Transverse colon (tissue), 4 donors: ENCODE measurements at regions not wholly inside any gene's neighbourhood (a gene's known extent, or its start where the extent isn't known, plus 50 kb on each side); places are given as distances from the start of the nearest gene placed in this dataset.

Experiments
- DNase-seq: peaks from one replicate; pipeline ENCODE4 v3.0.0-alpha.2; 2019
- H3K27ac ChIP-seq, 4 donors: fragments of 200-600 bp; sonication (generic); 2 replicates each; pipeline ENCODE4 v1.5.1; 2016 to 2018; ENCODE audit warnings: inconsistent platforms in 4 of 4
- H3K27me3 ChIP-seq: fragments of 200-600 bp; sonication (generic); 2 replicates; pipeline ENCODE4 v1.5.1; 2017; ENCODE audit warnings: inconsistent platforms
- H3K36me3 ChIP-seq, 4 donors: fragments of 200-600 bp; sonication (generic); 2 replicates each; pipeline ENCODE4 v1.5.1; 2017 to 2019; ENCODE audit warnings: inconsistent platforms in 4 of 4
- H3K4me1 ChIP-seq, 4 donors: fragments of 200-600 bp; sonication (generic); 2 replicates each; pipeline ENCODE4 v1.5.1; 2017 to 2020; ENCODE audit warnings: inconsistent platforms in 4 of 4
- H3K4me3 ChIP-seq, 4 donors: fragments of 200-600 bp; sonication (generic); 1 replicate in 1 of 4; 2 replicates in 3 of 4; pipeline versions ENCODE4 v1.5.1 to v1.6.1; 2017 to 2019; ENCODE audit warnings: inconsistent platforms in 4 of 4
- H3K9me3 ChIP-seq, 2 donors: fragments of 200-600 bp; sonication (generic); 2 replicates each; pipeline ENCODE4 v1.5.1; 2017 to 2019; ENCODE audit warnings: inconsistent platforms in 2 of 2
- EP300 ChIP-seq: sonication (generic); formaldehyde crosslinking; IDR thresholded peaks from one replicate; pipeline ENCODE4 v1.6.1; 2017; ENCODE audit warnings: antibody characterized with exemption, low read depth
- POLR2A ChIP-seq: fragments of 450-650 bp; IDR thresholded peaks from one replicate; pipeline ENCODE4 v1.6.1; 2016; ENCODE audit warnings: antibody characterized with exemption, mild to moderate bottlenecking, moderate library complexity
- POLR2AphosphoS5 ChIP-seq, 3 donors: sonication (generic); formaldehyde crosslinking; IDR thresholded peaks; one replicate each; pipeline ENCODE4 v1.6.1; 2016; ENCODE audit warnings: antibody characterized with exemption in 3 of 3
- WGBS, 2 donors: methylation state at CpG; one replicate each; pipeline ENCODE4 v1.1.5; 2018; ENCODE audit warnings: low coverage in 1 of 2; 5-methylcytosine and 5-hydroxymethylcytosine counted together
- in situ Hi-C, 4 donors: fragments of 200-750 bp; cut with MboI; loops; one replicate each; pipeline versions ENCODE4 v1.15.0 to v1.15.1; 2017; ENCODE audit warnings: low sequenced_read_pairs in 3 of 4, low pct_ligation_motif_present in 1 of 4, low pct_unique_long_range_greater_than_20kb in 1 of 4
- intact Hi-C: fragments of 100-400 bp; cut with DNase I; formaldehyde crosslinking; loops from one replicate; pipeline ENCODE4 v1.15.1; 2023; ENCODE audit warnings: low total_unique reads
- small RNA-seq, 4 donors: library from RNA; depleted of rRNA; stranded (forward); fragments of <200 nt; gene quantifications; one replicate each; pipeline ENCODE3, GENCODE V24; 2016
- TF ChIP-seq, protein P1 (sequence below), 5 experiments: fragments of 200-600 bp in 3 of 5; fragments of 450-650 bp in 2 of 5; sonication (generic) in 3 of 5; IDR thresholded peaks; 1 replicate in 2 of 5; 2 replicates in 3 of 5; pipeline ENCODE4 v1.5.1; 2016 to 2017; ENCODE audit warnings: antibody characterized with exemption in 5 of 5, inconsistent platforms in 3 of 5, mild to moderate bottlenecking in 2 of 5, moderate library complexity in 1 of 5

DNA sequence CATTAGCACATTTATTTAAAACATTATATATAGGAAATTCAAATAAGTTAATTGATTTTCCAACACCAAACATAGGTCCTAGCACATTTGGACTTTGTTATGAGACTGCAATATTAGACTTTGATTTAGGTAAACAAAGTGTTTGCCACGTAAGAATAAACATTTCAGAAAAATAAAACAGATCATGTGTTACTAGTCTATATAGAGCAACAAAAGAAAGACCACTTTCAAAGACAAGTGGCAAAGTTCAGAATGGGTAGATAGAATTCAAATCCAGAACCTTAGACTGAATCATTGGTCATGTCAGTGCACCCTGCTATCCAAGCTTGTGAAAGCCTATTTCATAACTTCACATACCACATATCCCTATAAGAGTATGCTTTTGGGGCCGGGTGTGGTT lies 66.7 kb upstream of the PRR20A start:
- in situ Hi-C loops, result no loop called here
- DNase-seq, result no peak

DNA sequence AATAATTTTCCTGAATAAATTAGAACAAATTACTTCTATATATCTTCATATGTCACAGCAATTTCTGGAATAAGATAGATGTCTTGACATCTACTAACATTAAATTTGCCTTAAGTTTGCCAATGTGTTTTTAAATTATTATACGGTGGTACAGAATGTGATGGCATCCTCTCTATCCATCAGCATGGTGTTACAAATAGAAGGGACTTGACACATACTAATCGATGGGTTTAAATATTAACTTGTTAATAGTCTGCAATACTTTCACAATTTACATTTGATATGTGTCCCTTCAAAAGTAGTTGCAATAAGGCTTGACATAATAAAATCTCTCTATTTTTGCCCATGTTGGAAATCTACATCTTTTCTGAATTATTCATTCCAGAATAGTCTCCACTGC lies 65.1 kb upstream of the PRR20A start:
- intact Hi-C loops (no loop called here), in situ Hi-C loops (no loop called here)
- WGBS, 2 donors, result 95 to 100% methylated on average over 2 of the region's 2 CpGs
- Histone ChIP-seq H3K4me3 (no peak overlapping the region), H3K27me3 (no peaks in the 10 kb centered on the region), H3K36me3 (no peaks in the 10 kb centered on the region), H3K27ac (no peak overlapping the region), H3K4me1 (no peaks in the 10 kb centered on the region), H3K9me3 (no peaks in the 10 kb centered on the region)
- DNase-seq, result no peak
- no peak for TF ChIP-seq POLR2A
- TF ChIP-seq POLR2AphosphoS5 (IDR thresholded peaks at IDR 0.05), result no peak

More for the DNA sequence above, 66.7 kb upstream of the PRR20A start:
- TF ChIP-seq, protein P1, sequence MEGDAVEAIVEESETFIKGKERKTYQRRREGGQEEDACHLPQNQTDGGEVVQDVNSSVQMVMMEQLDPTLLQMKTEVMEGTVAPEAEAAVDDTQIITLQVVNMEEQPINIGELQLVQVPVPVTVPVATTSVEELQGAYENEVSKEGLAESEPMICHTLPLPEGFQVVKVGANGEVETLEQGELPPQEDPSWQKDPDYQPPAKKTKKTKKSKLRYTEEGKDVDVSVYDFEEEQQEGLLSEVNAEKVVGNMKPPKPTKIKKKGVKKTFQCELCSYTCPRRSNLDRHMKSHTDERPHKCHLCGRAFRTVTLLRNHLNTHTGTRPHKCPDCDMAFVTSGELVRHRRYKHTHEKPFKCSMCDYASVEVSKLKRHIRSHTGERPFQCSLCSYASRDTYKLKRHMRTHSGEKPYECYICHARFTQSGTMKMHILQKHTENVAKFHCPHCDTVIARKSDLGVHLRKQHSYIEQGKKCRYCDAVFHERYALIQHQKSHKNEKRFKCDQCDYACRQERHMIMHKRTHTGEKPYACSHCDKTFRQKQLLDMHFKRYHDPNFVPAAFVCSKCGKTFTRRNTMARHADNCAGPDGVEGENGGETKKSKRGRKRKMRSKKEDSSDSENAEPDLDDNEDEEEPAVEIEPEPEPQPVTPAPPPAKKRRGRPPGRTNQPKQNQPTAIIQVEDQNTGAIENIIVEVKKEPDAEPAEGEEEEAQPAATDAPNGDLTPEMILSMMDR (IDR thresholded peaks at IDR 0.05), result no peak
- TF ChIP-seq EP300 (no peak), POLR2AphosphoS5 (IDR thresholded peaks at IDR 0.05) (no peak), POLR2A (no peak)
- H3K4me1 ChIP-seq, result no peaks in the 10 kb centered on the region
- H3K27ac ChIP-seq, result no peak overlapping the region
- H3K4me3 ChIP-seq, result no peak overlapping the region
- WGBS, 2 donors, result 21 to 64% methylated on average over 1 to 2 of the region's 2 CpGs
- no peaks in the 10 kb centered on the region for H3K9me3 ChIP-seq
- H3K27me3 ChIP-seq, result no peaks in the 10 kb centered on the region
- no peaks in the 10 kb centered on the region for H3K36me3 ChIP-seq
- intact Hi-C loops, result no loop called here

DNA sequence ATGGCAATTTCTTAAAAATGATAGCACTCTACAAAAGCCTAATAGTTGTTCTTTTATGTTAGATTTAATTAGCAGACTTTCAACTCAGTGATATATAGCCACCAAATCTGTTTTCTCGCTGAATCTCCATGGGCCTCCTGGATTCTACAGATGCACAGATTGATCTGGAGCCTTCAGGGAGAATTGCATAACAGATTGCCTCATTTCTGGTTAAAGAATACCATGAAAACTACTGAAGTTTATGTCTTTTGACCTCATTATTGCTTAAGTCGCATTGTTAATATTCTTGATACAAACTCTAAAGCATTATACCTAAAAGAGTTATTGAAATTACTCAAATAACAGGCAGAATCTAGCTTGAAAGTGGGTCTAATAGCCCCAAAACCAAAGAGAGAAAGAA lies 53.7 kb upstream of the PRR20A start:
- Histone ChIP-seq H3K36me3 (no peaks in the 10 kb centered on the region), H3K27ac (no peak overlapping the region), H3K27me3 (no peaks in the 10 kb centered on the region), H3K4me3 (no peak overlapping the region), H3K4me1 (no peaks in the 10 kb centered on the region), H3K9me3 (no peaks in the 10 kb centered on the region)
- intact Hi-C loops (no loop called here), in situ Hi-C loops (no loop called here)
- TF ChIP-seq POLR2AphosphoS5 (IDR thresholded peaks at IDR 0.05) (no peak), EP300 (no peak), POLR2A (no peak)
- TF ChIP-seq, protein P1 (IDR thresholded peaks at IDR 0.05), result no peak
- DNase-seq, result no peak
- WGBS, 2 donors, result 76 to 79% methylated on average over 2 of the region's 2 CpGs

Small RNA genes in the stretch of these regions (small RNA-seq; reads per million reads assigned to genes)
- gene MIR5007 (0 reads per million in 4 donors), gene RF02271 (0 reads per million in 4 donors)
